Epithelial cell of esophagus (primary cell): ENCODE measurements at regions not wholly inside any gene's neighbourhood (a gene's known extent, or its start where the extent isn't known, plus 50 kb on each side); places are given as distances from the start of the nearest gene placed in this dataset.

Experiments used
- DNase-seq: peaks from one replicate; pipeline ENCODE4 v3.0.0; 2010; ENCODE audit warnings: low read depth
- H3K4me3 ChIP-seq: 2 replicates; pipeline ENCODE4 v1.5.1; 2011; ENCODE audit warnings: mild to moderate bottlenecking, low read length, control low read depth
- CTCF ChIP-seq: IDR thresholded peaks from 2 replicates; pipeline ENCODE4 v1.5.1; 2011; ENCODE audit warnings: low read depth, mild to moderate bottlenecking, low read length, control low read depth, inconsistent platforms; ENCODE audit not compliant: insufficient read depth; ENCODE audit errors: missing control alignments

- no peak for TF ChIP-seq CTCF
- H3K4me3 ChIP-seq = no peak overlapping the region
- peak; percentile 21 for DNase-seq
Observed at GRCh38 chr1:181390410-181391077, 92.8 kb upstream of the CACNA1E start.

- no peak overlapping the region for H3K4me3 ChIP-seq
- no peak for DNase-seq
Observed at GRCh38 chr1:181391301-181391900, 91.9 kb upstream of the CACNA1E start.

GRCh38 chr1:181392133-181392532, 91.2 kb upstream of the CACNA1E start:
- TF ChIP-seq CTCF = no peak
- DNase-seq = no peak
- H3K4me3 ChIP-seq = no peak overlapping the region

More at GRCh38 chr1:181391301-181391900, 91.9 kb upstream of the CACNA1E start:
- TF ChIP-seq CTCF = no peak

GRCh38 chr1:181392613-181393220, 90.6 kb upstream of the CACNA1E start:
- peak; percentile 11 for DNase-seq
- no peak overlapping the region for H3K4me3 ChIP-seq
- TF ChIP-seq CTCF = no peak

- no peak for TF ChIP-seq CTCF
- H3K4me3 ChIP-seq = no peak overlapping the region
- no peak for DNase-seq
Observed at GRCh38 chr1:181394766-181395165, 88.6 kb upstream of the CACNA1E start.

GRCh38 chr1:181396171-181396670, 87.1 kb upstream of the CACNA1E start:
- H3K4me3 ChIP-seq = no peak overlapping the region
- TF ChIP-seq CTCF = no peak
- DNase-seq = no peak
